ENCODE measurements at regions not wholly inside any gene's neighbourhood (a gene's known extent, or its start where the extent isn't known, plus 50 kb on each side); places are given as distances from the start of the nearest gene placed in this dataset.

GRCh38 chr10:6938384-6938783, 358.3 kb upstream of the PRKCQ start:
- Mint-ChIP-seq H3K36me3 (no peaks in the 10 kb centered on the region), H3K9me3 (peaks cover 3% of the 10 kb centered on the region), H3K4me3 (no peak overlapping the region), H3K27me3 (ENCODE audit: insufficient read depth, low read depth) (peaks cover 2% of the 10 kb centered on the region), H3K27ac (no peak overlapping the region), H3K4me1 (no peaks in the 10 kb centered on the region)
- no peak overlapping the region for H3K27ac ChIP-seq
- no peaks in the 10 kb centered on the region for H3K79me2 ChIP-seq (ENCODE audit: low read depth)
- DNase-seq (ENCODE audit: low spot score), result no peak
- H3F3A ChIP-seq (ENCODE audit: low read depth), result no peaks in the 10 kb centered on the region
- no peak overlapping the region for H3K4me3 ChIP-seq
- H3K36me3 ChIP-seq, result no peaks in the 10 kb centered on the region
- TF ChIP-seq EZH2 (IDR thresholded peaks at IDR 0.05) (no peak), EZH2phosphoT487 (IDR thresholded peaks at IDR 0.05) (no peak), CTCF (IDR thresholded peaks at IDR 0.05) (no peak)
- no peak overlapping the region for H3K4me2 ChIP-seq
- no peaks in the 10 kb centered on the region for H3K9me3 ChIP-seq (ENCODE audit: low read depth)
- no peak overlapping the region for H3K9ac ChIP-seq
- H3K4me1 ChIP-seq, result no peaks in the 10 kb centered on the region
- no peaks in the 10 kb centered on the region for H3K27me3 ChIP-seq
- H4K20me1 ChIP-seq (ENCODE audit: low read depth), result no peaks in the 10 kb centered on the region
- H2AFZ ChIP-seq (replicated peaks), result no peak overlapping the region

GRCh38 chr10:6936931-6937330, 356.9 kb upstream of the PRKCQ start:
- no peak overlapping the region for H3K27ac Mint-ChIP-seq
- no peaks in the 10 kb centered on the region for H3K9me3 ChIP-seq (ENCODE audit: low read depth)
- H3K9me3 Mint-ChIP-seq, result peaks cover 3% of the 10 kb centered on the region
- no peaks in the 10 kb centered on the region for H3K36me3 ChIP-seq
- H3F3A ChIP-seq (ENCODE audit: low read depth), result no peaks in the 10 kb centered on the region
- no peak overlapping the region for H3K4me3 Mint-ChIP-seq
- H3K79me2 ChIP-seq (ENCODE audit: low read depth), result no peaks in the 10 kb centered on the region
- no peak for DNase-seq (ENCODE audit: low spot score)
- no peak for TF ChIP-seq EZH2 (IDR thresholded peaks at IDR 0.05)
- no peak for TF ChIP-seq EZH2phosphoT487 (IDR thresholded peaks at IDR 0.05)
- no peak for TF ChIP-seq CTCF (IDR thresholded peaks at IDR 0.05)
- H3K4me3 ChIP-seq, result no peak overlapping the region
- H3K27me3 Mint-ChIP-seq (ENCODE audit: insufficient read depth, low read depth), result peaks cover 2% of the 10 kb centered on the region
- H3K36me3 Mint-ChIP-seq, result no peaks in the 10 kb centered on the region
- H3K4me2 ChIP-seq, result no peak overlapping the region
- H2AFZ ChIP-seq (replicated peaks), result no peak overlapping the region
- no peaks in the 10 kb centered on the region for H3K4me1 ChIP-seq
- no peak overlapping the region for H3K9ac ChIP-seq
- no peaks in the 10 kb centered on the region for H4K20me1 ChIP-seq (ENCODE audit: low read depth)
- no peaks in the 10 kb centered on the region for H3K4me1 Mint-ChIP-seq
- no peak overlapping the region for H3K27ac ChIP-seq
- H3K27me3 ChIP-seq, result no peaks in the 10 kb centered on the region

GRCh38 chr10:6929148-6929830, 349.2 kb upstream of the PRKCQ start:
- Histone ChIP-seq H4K20me1 (ENCODE audit: low read depth) (no peaks in the 10 kb centered on the region), H3K9me3 (ENCODE audit: low read depth) (no peaks in the 10 kb centered on the region), H3K36me3 (no peaks in the 10 kb centered on the region), H2AFZ (replicated peaks) (peak overlapping the region; percentile 44), H3K27ac (no peak overlapping the region), H3F3A (ENCODE audit: low read depth) (no peaks in the 10 kb centered on the region), H3K9ac (no peak overlapping the region), H3K4me3 (no peak overlapping the region), H3K4me2 (no peak overlapping the region), H3K27me3 (no peaks in the 10 kb centered on the region), H3K79me2 (ENCODE audit: low read depth) (no peaks in the 10 kb centered on the region), H3K4me1 (peaks cover 2% of the 10 kb centered on the region)
- no peak for DNase-seq (ENCODE audit: low spot score)
- peak overlapping the region; percentile 2 for H3K27ac Mint-ChIP-seq
- no peaks in the 10 kb centered on the region for H3K9me3 Mint-ChIP-seq
- TF ChIP-seq EZH2phosphoT487 (IDR thresholded peaks at IDR 0.05), result no peak
- TF ChIP-seq CTCF (IDR thresholded peaks at IDR 0.05), result no peak
- no peak for TF ChIP-seq EZH2 (IDR thresholded peaks at IDR 0.05)
- H3K4me3 Mint-ChIP-seq, result no peak overlapping the region
- H3K36me3 Mint-ChIP-seq, result no peaks in the 10 kb centered on the region
- H3K4me1 Mint-ChIP-seq, result peaks cover 17% of the 10 kb centered on the region
- H3K27me3 Mint-ChIP-seq (ENCODE audit: insufficient read depth, low read depth), result peaks cover 2% of the 10 kb centered on the region

Measured in neural progenitor cell (in vitro differentiated cells).